Fibroblast of skin of right biceps (primary cell): ENCODE measurements at regions not wholly inside any gene's neighbourhood (a gene's known extent, or its start where the extent isn't known, plus 50 kb on each side); places are given as distances from the start of the nearest gene placed in this dataset.
"Not testable (repeated sequence)": the region's sequence is repeated elsewhere in the genome, so short reads cannot be mapped to it uniquely, and the experiment has no call there.

Source experiments
- DNase-seq: peaks from one replicate; pipeline ENCODE4 v3.0.0-alpha.2; 2013

DNA sequence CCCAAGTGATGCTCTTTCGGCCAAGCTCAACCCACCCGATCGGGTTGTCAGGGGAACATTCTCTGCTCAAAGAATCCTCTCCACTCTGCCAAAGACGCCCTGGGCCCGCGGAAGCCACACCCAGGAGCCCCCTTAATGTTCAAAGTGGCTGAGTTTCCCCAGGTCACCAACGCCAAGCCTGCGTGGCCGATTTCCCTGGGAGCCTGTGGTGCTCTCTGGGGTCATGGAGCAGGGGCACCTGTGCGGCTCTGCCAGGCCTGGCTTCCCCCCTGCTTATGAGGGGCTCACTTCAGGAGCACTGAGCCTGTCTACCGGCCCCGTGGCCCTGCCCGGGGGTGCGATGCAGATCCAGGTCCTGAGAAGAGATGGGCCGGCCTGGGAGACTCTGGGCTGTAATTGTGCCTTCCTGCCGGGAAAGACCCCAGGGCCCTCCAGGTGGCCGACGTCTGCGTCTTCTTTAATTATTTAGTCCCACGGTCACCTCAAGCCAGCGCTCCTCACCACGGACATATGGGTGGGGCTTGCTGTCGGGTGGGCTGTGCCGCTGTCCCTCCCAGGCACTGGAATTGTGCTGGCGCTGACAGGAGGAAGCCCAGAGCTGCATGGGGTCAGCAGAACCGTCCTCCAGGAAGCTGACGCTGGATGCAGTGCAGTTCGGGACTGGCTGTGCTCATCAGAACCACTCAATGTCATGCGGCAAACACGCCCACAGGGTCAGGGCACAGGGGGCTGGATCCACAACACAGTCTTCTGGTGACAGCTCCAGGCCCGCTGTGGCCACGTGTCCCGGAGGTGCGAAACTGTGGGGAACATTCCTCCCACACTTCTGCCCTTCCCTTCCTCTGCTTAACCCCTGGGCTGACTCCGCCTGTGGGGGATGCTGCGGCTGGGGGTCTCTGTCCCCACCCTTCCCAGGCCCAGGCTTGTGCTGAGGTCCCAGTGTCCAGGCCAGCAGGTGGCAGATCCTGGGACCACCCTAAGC, 267.6 kb upstream of the SFSWAP start:
- DNase-seq, result no peak

GRCh38 chr12:131444220-131445164, 266.4 kb upstream of the SFSWAP start:
- no peak for DNase-seq

- DNase-seq, result no peak
Observed at GRCh38 chr12:131445184-131445774, 265.6 kb upstream of the SFSWAP start.

DNA sequence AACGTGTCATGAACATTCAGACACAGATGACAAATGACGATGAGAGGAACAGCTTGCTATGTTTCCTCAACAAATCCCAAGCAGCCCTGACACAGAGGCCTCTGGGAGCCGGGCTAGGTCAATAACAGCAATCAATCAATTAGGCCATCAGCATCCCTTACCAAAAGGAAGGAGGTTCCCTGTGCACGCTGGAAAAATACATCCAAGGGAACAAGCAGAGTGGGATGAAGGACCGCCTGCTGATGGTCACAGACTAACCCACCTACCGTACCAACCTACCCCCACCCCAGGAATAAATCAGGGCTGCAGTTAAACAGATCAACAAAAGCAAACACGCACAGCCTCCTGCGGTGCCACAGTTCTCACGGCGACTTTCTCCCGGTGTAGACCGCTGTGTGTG, 265.1 kb upstream of the SFSWAP start:
- no peak for DNase-seq

DNA sequence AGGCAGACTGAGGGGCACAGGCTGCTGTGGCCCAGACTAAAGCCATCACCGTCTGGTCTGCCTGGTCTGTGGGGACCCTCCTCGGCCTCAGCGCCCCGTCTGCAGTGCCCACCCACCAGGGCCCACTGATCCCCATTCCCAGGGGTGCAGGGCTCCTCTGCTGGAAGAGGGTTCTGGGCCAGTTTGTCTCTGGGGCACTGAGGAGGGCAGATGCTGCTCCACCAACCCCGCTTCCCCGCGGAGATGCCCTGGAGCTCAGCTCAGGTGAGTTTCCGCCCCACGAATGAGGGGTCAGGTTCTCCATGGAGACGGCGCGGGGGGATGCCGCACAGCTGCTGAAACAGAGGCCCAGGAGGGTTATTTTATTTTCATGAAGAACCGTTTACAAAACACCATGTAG, 263.3 kb upstream of the SFSWAP start:
- DNase-seq, result not testable (repeated sequence)

- no peak for DNase-seq
Observed at GRCh38 chr12:131448254-131448795, 262.6 kb upstream of the SFSWAP start.

GRCh38 chr12:131449027-131449426, 261.9 kb upstream of the SFSWAP start:
- DNase-seq, result no peak

GRCh38 chr12:131452444-131452860, 258.4 kb upstream of the SFSWAP start:
- DNase-seq, result no peak

DNA sequence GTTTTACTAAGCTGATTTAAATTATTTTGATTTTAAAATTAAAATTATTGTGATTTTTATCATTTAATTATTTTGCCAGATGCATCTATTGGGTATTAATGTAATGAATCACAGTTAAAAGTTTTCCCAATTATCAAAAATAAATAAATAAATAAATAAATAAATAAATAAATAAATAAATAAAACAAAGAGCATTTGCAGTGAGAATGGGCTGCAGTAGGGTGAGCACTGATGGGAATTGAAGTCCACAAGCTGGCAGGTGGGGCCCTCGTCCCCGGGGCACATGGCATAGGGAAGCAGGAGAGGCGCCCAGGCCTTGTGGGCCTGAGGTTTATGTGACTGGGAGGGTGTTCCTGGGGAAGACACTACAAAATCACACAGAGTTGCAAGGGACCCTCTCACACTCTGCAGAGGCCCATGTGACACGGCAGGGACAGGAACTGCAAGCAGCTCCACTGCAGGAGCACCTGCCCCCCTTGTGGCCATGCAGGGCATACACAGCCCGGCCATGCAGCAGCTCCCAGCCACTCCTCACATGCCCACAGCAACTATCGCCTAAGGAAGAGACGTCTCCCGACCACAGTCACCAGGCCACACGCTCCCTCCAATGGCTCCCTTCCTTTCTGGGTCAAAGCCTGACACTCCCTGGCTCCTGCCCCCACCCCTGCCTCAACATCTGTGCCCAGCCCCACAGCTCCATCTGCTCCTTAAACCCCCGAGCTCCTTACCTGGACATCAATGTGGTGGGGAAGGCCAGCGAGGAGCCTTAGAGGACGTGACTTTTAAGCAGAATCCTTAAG, 256.3 kb upstream of the SFSWAP start:
- peak; percentile 22 for DNase-seq

- DNase-seq, result no peak
Observed at GRCh38 chr12:131455218-131455506, 255.7 kb upstream of the SFSWAP start.

GRCh38 chr12:131455581-131456110, 255.2 kb upstream of the SFSWAP start:
- DNase-seq, result no peak

DNA sequence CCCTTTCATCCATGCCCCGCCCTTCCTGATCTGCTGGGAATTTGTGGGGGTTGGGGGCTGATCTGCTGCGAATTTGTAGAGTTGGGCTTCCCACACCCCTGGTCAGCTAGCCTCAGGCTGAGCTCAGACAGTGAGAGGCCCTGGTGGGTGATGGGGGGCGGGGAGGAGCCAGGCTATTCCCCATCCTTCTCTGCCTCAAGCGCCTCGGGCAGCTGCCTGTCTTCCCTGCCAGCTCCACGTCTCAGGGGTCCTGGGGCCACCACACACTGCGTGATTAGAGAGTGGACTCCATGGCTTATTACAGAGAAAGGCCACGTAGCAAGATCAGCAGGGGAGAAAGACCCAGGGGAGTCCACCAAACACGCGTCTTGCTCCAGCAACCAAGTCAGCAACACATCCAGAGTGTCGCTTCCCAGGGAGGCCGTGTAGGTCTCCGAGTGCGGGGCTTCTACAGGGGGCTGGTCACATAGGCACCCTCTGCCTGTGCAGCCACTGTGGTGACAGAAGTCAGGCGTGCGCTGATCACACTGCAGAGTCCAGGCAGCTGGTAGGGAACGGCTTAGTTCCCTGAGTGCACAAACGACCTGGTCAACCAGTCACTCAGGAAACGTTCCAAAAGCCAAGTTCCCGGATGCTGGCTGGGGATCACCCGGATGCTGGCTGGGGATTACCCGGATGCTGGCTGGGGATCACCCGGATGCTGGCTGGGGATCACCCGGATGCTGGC, 254.4 kb upstream of the SFSWAP start:
- DNase-seq, result no peak

GRCh38 chr12:131457028-131457310, 253.9 kb upstream of the SFSWAP start:
- DNase-seq, result no peak

DNA sequence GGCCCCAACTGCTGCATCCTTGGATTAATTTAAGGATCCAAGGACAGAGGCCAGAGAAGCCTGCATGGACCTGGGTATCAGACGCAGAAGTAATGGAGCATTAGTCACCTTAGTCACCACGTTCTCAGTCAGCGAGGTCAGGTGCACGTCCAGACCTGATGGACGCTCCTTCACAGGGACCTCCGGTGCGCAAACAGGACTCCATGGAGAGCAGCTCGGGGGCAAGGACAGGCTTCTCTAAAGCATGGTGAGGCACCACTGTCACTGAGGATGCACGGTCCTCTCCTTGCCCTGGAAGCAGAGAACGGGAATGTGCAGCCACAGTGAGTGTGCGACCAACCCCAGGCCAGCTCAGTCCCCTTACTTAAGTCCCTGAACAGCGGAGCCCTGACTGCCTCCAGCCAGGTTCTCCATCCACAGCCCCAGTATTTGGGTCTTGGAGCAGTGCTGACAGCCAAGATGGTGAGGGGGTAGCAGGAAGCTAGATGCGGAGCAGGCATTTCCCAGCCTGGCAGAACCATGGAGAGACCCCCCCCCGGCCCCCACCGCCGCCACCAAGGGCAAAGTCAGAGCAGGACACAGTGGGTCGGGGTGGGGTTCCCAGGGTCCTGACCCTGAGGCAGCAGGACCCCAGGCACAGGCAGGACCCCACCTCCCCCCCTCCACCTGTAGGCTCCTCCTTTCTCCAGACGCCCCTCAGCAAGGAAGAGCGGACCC, 253.4 kb upstream of the SFSWAP start:
- DNase-seq, result no peak

DNA sequence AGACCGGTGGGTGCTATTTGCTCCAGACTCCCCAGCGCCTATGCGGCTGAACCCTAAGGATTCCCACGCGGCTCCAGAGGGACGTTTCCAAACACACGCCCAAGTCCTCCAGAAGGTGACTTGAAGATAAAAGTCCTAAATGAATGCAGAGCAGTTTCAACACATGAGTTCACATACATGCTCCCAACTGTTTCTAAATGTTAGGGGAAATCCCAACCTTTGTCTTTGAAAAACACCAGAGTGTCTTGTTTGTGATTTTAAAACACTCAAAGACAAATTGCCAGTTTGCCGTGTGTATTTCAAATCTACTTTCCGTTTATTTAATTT, 252.9 kb upstream of the SFSWAP start:
- DNase-seq, result no peak

- DNase-seq, result no peak
Observed at GRCh38 chr12:131458931-131459772, 251.7 kb upstream of the SFSWAP start.

- DNase-seq, result no peak
Observed at GRCh38 chr12:131459773-131460365, 251.0 kb upstream of the SFSWAP start.

GRCh38 chr12:131460520-131460919, 250.4 kb upstream of the SFSWAP start:
- no peak for DNase-seq

GRCh38 chr12:131461096-131461495, 249.8 kb upstream of the SFSWAP start:
- no peak for DNase-seq

DNA sequence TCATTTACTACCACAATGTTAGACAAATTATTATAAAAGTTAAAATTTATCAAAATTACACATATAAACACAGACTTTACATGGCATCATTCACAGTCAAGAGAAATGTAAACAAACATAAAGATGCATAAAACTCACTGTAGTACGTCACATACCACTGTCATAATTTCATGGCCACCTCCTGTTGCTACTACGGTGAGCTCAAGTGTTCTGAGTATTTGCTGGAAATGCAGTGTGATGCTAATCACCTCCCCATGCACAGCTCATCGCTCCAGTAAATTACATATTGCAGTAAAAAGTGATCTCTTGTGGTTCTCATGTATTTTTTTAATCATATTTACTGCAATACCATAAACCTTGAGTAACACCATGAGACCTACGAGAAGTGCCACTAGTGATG, 247.7 kb upstream of the SFSWAP start:
- no peak for DNase-seq
